ENCODE measurements at regions not wholly inside any gene's neighbourhood (a gene's known extent, or its start where the extent isn't known, plus 50 kb on each side); places are given as distances from the start of the nearest gene placed in this dataset.

GRCh38 chr9:108411632-108412031, 444.2 kb downstream of the ACTL7B start:
- Histone ChIP-seq H3K4me3 (no peak overlapping the region), H2AFZ (no peak overlapping the region), H3F3A (replicated peaks; ENCODE audit: low read depth) (no peaks in the 10 kb centered on the region), H4K20me1 (replicated peaks; ENCODE audit: insufficient read depth) (no peaks in the 10 kb centered on the region), H3K36me3 (ENCODE audit: insufficient read depth) (no peaks in the 10 kb centered on the region), H3K27me3 (ENCODE audit: insufficient read depth) (no peaks in the 10 kb centered on the region), H3K9me2 (ENCODE audit: insufficient read depth) (no peaks in the 10 kb centered on the region), H3K4me2 (no peak overlapping the region), H3K4me1 (ENCODE audit: insufficient read depth) (no peaks in the 10 kb centered on the region), H3K27ac (ENCODE audit: low read depth) (no peak overlapping the region), H3K79me2 (replicated peaks; ENCODE audit: insufficient read depth) (no peaks in the 10 kb centered on the region)
- DNase-seq (ENCODE audit: low spot score) (no peak), ATAC-seq (no peak)
- no peak for TF ChIP-seq ZNF114 (CRISPR knock-in tag; IDR thresholded peaks at IDR 0.05)
- TF ChIP-seq CREB1 (CRISPR knock-in tag; IDR thresholded peaks at IDR 0.05; ENCODE audit: low read depth): no peak
- TF ChIP-seq, protein P1, sequence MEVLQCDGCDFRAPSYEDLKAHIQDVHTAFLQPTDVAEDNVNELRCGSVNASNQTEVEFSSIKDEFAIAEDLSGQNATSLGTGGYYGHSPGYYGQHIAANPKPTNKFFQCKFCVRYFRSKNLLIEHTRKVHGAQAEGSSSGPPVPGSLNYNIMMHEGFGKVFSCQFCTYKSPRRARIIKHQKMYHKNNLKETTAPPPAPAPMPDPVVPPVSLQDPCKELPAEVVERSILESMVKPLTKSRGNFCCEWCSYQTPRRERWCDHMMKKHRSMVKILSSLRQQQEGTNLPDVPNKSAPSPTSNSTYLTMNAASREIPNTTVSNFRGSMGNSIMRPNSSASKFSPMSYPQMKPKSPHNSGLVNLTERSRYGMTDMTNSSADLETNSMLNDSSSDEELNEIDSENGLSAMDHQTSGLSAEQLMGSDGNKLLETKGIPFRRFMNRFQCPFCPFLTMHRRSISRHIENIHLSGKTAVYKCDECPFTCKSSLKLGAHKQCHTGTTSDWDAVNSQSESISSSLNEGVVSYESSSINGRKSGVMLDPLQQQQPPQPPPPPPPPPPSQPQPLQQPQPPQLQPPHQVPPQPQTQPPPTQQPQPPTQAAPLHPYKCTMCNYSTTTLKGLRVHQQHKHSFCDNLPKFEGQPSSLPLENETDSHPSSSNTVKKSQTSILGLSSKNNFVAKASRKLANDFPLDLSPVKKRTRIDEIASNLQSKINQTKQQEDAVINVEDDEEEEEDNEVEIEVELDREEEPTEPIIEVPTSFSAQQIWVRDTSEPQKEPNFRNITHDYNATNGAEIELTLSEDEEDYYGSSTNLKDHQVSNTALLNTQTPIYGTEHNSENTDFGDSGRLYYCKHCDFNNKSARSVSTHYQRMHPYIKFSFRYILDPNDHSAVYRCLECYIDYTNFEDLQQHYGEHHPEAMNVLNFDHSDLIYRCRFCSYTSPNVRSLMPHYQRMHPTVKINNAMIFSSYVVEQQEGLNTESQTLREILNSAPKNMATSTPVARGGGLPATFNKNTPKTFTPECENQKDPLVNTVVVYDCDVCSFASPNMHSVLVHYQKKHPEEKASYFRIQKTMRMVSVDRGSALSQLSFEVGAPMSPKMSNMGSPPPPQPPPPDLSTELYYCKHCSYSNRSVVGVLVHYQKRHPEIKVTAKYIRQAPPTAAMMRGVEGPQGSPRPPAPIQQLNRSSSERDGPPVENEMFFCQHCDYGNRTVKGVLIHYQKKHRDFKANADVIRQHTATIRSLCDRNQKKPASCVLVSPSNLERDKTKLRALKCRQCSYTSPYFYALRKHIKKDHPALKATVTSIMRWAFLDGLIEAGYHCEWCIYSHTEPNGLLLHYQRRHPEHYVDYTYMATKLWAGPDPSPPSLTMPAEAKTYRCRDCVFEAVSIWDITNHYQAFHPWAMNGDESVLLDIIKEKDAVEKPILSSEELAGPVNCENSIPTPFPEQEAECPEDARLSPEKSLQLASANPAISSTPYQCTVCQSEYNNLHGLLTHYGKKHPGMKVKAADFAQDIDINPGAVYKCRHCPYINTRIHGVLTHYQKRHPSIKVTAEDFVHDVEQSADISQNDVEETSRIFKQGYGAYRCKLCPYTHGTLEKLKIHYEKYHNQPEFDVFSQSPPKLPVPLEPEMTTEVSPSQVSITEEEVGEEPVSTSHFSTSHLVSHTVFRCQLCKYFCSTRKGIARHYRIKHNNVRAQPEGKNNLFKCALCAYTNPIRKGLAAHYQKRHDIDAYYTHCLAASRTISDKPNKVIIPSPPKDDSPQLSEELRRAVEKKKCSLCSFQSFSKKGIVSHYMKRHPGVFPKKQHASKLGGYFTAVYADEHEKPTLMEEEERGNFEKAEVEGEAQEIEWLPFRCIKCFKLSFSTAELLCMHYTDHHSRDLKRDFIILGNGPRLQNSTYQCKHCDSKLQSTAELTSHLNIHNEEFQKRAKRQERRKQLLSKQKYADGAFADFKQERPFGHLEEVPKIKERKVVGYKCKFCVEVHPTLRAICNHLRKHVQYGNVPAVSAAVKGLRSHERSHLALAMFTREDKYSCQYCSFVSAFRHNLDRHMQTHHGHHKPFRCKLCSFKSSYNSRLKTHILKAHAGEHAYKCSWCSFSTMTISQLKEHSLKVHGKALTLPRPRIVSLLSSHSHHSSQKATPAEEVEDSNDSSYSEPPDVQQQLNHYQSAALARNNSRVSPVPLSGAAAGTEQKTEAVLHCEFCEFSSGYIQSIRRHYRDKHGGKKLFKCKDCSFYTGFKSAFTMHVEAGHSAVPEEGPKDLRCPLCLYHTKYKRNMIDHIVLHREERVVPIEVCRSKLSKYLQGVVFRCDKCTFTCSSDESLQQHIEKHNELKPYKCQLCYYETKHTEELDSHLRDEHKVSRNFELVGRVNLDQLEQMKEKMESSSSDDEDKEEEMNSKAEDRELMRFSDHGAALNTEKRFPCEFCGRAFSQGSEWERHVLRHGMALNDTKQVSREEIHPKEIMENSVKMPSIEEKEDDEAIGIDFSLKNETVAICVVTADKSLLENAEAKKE (CRISPR knock-in tag; IDR thresholded peaks at IDR 0.05): no peak
- no peak for TF ChIP-seq ETS1 (IDR thresholded peaks at IDR 0.05)
- TF ChIP-seq STAT1 (IDR thresholded peaks at IDR 0.05; ENCODE audit: unreplicated experiment): no peak
- TF ChIP-seq POLR2AphosphoS5 (IDR thresholded peaks at IDR 0.05; ENCODE audit: low read depth): no peak
- TF ChIP-seq, protein P2, sequence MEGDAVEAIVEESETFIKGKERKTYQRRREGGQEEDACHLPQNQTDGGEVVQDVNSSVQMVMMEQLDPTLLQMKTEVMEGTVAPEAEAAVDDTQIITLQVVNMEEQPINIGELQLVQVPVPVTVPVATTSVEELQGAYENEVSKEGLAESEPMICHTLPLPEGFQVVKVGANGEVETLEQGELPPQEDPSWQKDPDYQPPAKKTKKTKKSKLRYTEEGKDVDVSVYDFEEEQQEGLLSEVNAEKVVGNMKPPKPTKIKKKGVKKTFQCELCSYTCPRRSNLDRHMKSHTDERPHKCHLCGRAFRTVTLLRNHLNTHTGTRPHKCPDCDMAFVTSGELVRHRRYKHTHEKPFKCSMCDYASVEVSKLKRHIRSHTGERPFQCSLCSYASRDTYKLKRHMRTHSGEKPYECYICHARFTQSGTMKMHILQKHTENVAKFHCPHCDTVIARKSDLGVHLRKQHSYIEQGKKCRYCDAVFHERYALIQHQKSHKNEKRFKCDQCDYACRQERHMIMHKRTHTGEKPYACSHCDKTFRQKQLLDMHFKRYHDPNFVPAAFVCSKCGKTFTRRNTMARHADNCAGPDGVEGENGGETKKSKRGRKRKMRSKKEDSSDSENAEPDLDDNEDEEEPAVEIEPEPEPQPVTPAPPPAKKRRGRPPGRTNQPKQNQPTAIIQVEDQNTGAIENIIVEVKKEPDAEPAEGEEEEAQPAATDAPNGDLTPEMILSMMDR (conservative IDR thresholded peaks at IDR 0.05; ENCODE audit: low read depth in 2 of 2): no peak
- no peak for TF ChIP-seq EZH2 (IDR thresholded peaks at IDR 0.05; ENCODE audit: low read depth, unreplicated experiment)
- no peak for TF ChIP-seq JUNB (IDR thresholded peaks at IDR 0.05; ENCODE audit: unreplicated experiment)
- TF ChIP-seq ZNF331 (CRISPR knock-in tag; IDR thresholded peaks at IDR 0.05; ENCODE audit: low read depth): no peak
- no peak for TF ChIP-seq NANOG (IDR thresholded peaks at IDR 0.05; ENCODE audit: borderline replicate concordance)
- no peak for TF ChIP-seq REST (IDR thresholded peaks at IDR 0.05; ENCODE audit: unreplicated experiment)
- TF ChIP-seq EZH2phosphoT487 (IDR thresholded peaks at IDR 0.05; ENCODE audit: unreplicated experiment): no peak
- H3K27me3 Mint-ChIP-seq (ENCODE audit: insufficient read depth, low read depth, poor library complexity): no peaks in the 10 kb centered on the region
- no peaks in the 10 kb centered on the region for H3K4me1 Mint-ChIP-seq
- H3K36me3 Mint-ChIP-seq (ENCODE audit: low read depth): no peaks in the 10 kb centered on the region
- no peaks in the 10 kb centered on the region for H3K9me3 Mint-ChIP-seq
- H3K4me3 Mint-ChIP-seq: no peak overlapping the region
- H3K27ac Mint-ChIP-seq: no peak overlapping the region

Data from GM23338 (cell line).